HEK293 (cell line): ENCODE measurements at regions not wholly inside any gene's neighbourhood (a gene's known extent, or its start where the extent isn't known, plus 50 kb on each side); places are given as distances from the start of the nearest gene placed in this dataset.

Source experiments
- CTCF ChIA-PET: fragments of 350-600 bp; formaldehyde crosslinking; extraction: SDS; loops from one replicate; lab custom pipeline; 2021; ENCODE audit warnings: antibody characterized with exemption; lab: Yijun Ruan, JAX
- POLR2A ChIA-PET: fragments of 300-600 bp; formaldehyde crosslinking; extraction: SDS; loops from one replicate; lab custom pipeline; 2020; ENCODE audit warnings: antibody characterized with exemption, inconsistent platforms; lab: Yijun Ruan, JAX
- H3K27ac ChIP-seq: fragments of 200-500 bp; sonication (Bioruptor generic); 2 replicates; pipeline ENCODE4 v1.5.1; 2014; ENCODE audit warnings: low read depth, low read length, control low read depth, inconsistent platforms; ENCODE audit errors: extremely low read depth
- H3K36me3 ChIP-seq, 2 experiments: fragments of 200-500 bp in 1 of 2; sonication (Bioruptor generic) in 1 of 2; 1 replicate in 1 of 2; 2 replicates in 1 of 2; pipeline ENCODE4 v1.5.1; 2014 to 2017; ENCODE audit warnings: inconsistent platforms in 2 of 2, low read length in 2 of 2; ENCODE audit not compliant: control insufficient read depth in 2 of 2, insufficient read depth in 1 of 2
- H3K4me1 ChIP-seq: fragments of 200-500 bp; sonication (Bioruptor generic); 2 replicates; pipeline ENCODE4 v1.5.1; 2014; ENCODE audit warnings: mild to moderate bottlenecking, low read length, inconsistent platforms; ENCODE audit not compliant: control insufficient read depth, insufficient read depth
- H3K4me3 ChIP-seq: 2 replicates; pipeline ENCODE4 v1.5.1; 2011; ENCODE audit warnings: low read depth, mild to moderate bottlenecking, control low read depth, low read length, moderate library complexity
- H3K9me3 ChIP-seq: fragments of 200-500 bp; sonication (Bioruptor generic); 2 replicates; pipeline ENCODE4 v1.5.1; 2014; ENCODE audit warnings: low read depth, low read length, inconsistent platforms; ENCODE audit not compliant: control insufficient read depth, insufficient read depth
- BCL11B ChIP-seq: fragments of 450-650 bp; formaldehyde crosslinking; IDR thresholded peaks from 2 replicates; pipeline ENCODE4 v1.5.1; 2016; ENCODE audit warnings: low read depth, missing biosample characterization, missing genetic modification characterization
- PBX3 ChIP-seq: sonication (generic); formaldehyde crosslinking; IDR thresholded peaks from 2 replicates; pipeline ENCODE4 v1.8.1; 2022; ENCODE audit warnings: mild to moderate bottlenecking, moderate library complexity, missing genetic modification reagents
- ZBTB7A ChIP-seq: fragments of 450-650 bp; formaldehyde crosslinking; IDR thresholded peaks from 2 replicates; pipeline ENCODE4 v1.5.1; 2016; ENCODE audit warnings: low read depth, missing biosample characterization, missing genetic modification characterization
- ZFP3 ChIP-seq: fragments of 450-650 bp; formaldehyde crosslinking; IDR thresholded peaks from 2 replicates; pipeline ENCODE4 v1.5.1; 2016; ENCODE audit warnings: low read depth, missing biosample characterization, missing genetic modification characterization
- ZNF157 ChIP-seq: fragments of 450-650 bp; formaldehyde crosslinking; IDR thresholded peaks from 2 replicates; pipeline ENCODE4 v1.5.1; 2016; ENCODE audit warnings: missing biosample characterization, missing genetic modification characterization
- ZNF16 ChIP-seq: fragments of 450-650 bp; formaldehyde crosslinking; IDR thresholded peaks from 2 replicates; pipeline ENCODE4 v1.5.1; 2016; ENCODE audit warnings: low read depth, missing biosample characterization, missing genetic modification characterization
- ZNF174 ChIP-seq: fragments of 450-650 bp; formaldehyde crosslinking; IDR thresholded peaks from 2 replicates; pipeline ENCODE4 v1.5.0; 2017; ENCODE audit warnings: missing biosample characterization, mild to moderate bottlenecking, missing genetic modification characterization
- ZNF221 ChIP-seq: fragments of 450-650 bp; formaldehyde crosslinking; IDR thresholded peaks from 2 replicates; pipeline ENCODE4 v1.5.1; 2017; ENCODE audit warnings: missing biosample characterization, missing genetic modification characterization, borderline replicate concordance
- ZNF426 ChIP-seq: fragments of 450-650 bp; formaldehyde crosslinking; IDR thresholded peaks from 2 replicates; pipeline ENCODE4 v1.5.1; 2017; ENCODE audit warnings: missing biosample characterization, missing genetic modification characterization, mild to moderate bottlenecking, inconsistent platforms, moderate library complexity
- ZNF433 ChIP-seq: fragments of 450-650 bp; formaldehyde crosslinking; IDR thresholded peaks from 2 replicates; pipeline ENCODE4 v1.5.1; 2016; ENCODE audit warnings: missing biosample characterization, missing genetic modification characterization, low read depth
- ZNF768 ChIP-seq: fragments of 450-650 bp; formaldehyde crosslinking; IDR thresholded peaks from 2 replicates; pipeline ENCODE4 v1.5.1; 2018; ENCODE audit warnings: missing biosample characterization, mild to moderate bottlenecking, missing genetic modification characterization
- TF ChIP-seq, protein P1 (sequence below): fragments of 450-650 bp; formaldehyde crosslinking; IDR thresholded peaks from 2 replicates; pipeline ENCODE4 v1.5.1; 2016; ENCODE audit warnings: missing biosample characterization, missing genetic modification characterization
- TF ChIP-seq, protein P2 (sequence below): fragments of 450-650 bp; formaldehyde crosslinking; optimal IDR thresholded peaks from 2 replicates; pipeline ENCODE3; 2016; ENCODE audit warnings: missing biosample characterization, mild to moderate bottlenecking, missing genetic modification characterization
- TF ChIP-seq, protein P3 (sequence below): fragments of 450-650 bp; formaldehyde crosslinking; IDR thresholded peaks from 2 replicates; pipeline ENCODE4 v1.5.1; 2016; ENCODE audit warnings: missing biosample characterization, missing genetic modification characterization
- TF ChIP-seq, protein P4 (sequence below): fragments of 450-650 bp; formaldehyde crosslinking; IDR thresholded peaks from 2 replicates; pipeline ENCODE4 v1.5.1; 2017; ENCODE audit warnings: missing biosample characterization, missing genetic modification characterization
- TF ChIP-seq, protein P5 (sequence below): IDR thresholded peaks from 2 replicates; pipeline ENCODE4 v1.6.1; 2011; ENCODE audit warnings: mild to moderate bottlenecking, low read depth, low read length, borderline replicate concordance

DNA sequence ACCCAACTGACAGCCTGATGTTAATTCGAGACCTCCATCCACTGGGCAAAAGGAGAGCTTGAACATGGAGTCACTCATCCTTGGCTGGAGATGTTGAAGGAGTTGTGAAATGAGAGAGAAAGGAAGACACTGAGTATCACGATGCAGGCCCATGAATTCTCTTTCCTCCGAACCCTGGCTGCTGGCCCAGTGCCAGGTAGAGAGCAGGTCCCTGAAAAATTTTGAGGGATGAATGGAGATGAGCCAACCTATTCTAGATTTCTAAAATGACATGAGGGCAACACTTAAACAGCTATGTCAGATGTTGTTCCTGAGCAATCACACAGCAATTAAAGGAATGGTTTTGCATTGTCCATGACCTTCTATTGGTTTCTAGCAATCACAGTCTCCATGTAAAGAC, 355.1 kb upstream of the ZMIZ1 start:
- POLR2A ChIA-PET = interaction anchor here (0.7 kb wide), 1 partner anchor 640 kb away, joined by 4 read pairs; no protein-coding TSS in a partner anchor
- TF ChIP-seq ZNF157 (tag by site-specific recombination) (no peak), ZNF174 (tag by site-specific recombination) (no peak), BCL11B (tag by site-specific recombination) (no peak)
- TF ChIP-seq, all 188 proteins: peak for 0
- Histone ChIP-seq H3K27ac (no peak overlapping the region), H3K36me3 (no peaks in the 10 kb centered on the region), H3K4me1 (no peaks in the 10 kb centered on the region), H3K4me3 (no peak overlapping the region), H3K9me3 (no peaks in the 10 kb centered on the region)
- CTCF ChIA-PET = no interaction called here

DNA sequence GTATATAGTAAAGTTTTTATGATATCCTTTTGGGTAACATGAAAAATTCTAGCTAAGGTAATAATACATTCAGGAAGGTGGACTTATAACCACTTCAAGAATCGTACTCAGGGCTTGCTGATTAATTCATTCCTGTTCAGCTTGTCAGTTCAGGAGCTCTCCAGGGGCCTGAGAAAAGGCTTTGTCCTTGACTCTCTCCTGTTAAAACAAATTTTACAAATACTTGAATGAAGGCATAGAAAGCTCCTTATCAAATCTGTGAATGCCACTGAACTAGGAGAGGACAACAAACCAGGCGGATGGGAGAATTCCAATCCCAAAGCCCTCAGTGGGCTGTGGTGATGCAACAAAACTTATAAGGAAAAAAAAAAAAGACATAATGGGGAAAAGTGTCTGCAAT, 354.5 kb upstream of the ZMIZ1 start:
- TF ChIP-seq ZNF426 (tag by site-specific recombination) (no peak), PBX3 (CRISPR knock-in tag) (no peak), ZFP3 (tag by site-specific recombination) (no peak), ZBTB7A (tag by site-specific recombination) (no peak), ZNF768 (tag by site-specific recombination) (no peak), ZNF221 (tag by site-specific recombination) (no peak), ZNF16 (tag by site-specific recombination) (no peak), ZNF433 (no peak)
- TF ChIP-seq, protein P1, sequence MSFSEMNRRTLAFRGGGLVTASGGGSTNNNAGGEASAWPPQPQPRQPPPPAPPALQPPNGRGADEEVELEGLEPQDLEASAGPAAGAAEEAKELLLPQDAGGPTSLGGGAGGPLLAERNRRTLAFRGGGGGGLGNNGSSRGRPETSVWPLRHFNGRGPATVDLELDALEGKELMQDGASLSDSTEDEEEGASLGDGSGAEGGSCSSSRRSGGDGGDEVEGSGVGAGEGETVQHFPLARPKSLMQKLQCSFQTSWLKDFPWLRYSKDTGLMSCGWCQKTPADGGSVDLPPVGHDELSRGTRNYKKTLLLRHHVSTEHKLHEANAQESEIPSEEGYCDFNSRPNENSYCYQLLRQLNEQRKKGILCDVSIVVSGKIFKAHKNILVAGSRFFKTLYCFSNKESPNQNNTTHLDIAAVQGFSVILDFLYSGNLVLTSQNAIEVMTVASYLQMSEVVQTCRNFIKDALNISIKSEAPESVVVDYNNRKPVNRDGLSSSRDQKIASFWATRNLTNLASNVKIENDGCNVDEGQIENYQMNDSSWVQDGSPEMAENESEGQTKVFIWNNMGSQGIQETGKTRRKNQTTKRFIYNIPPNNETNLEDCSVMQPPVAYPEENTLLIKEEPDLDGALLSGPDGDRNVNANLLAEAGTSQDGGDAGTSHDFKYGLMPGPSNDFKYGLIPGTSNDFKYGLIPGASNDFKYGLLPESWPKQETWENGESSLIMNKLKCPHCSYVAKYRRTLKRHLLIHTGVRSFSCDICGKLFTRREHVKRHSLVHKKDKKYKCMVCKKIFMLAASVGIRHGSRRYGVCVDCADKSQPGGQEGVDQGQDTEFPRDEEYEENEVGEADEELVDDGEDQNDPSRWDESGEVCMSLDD (tag by site-specific recombination) = no peak
- TF ChIP-seq, protein P2, sequence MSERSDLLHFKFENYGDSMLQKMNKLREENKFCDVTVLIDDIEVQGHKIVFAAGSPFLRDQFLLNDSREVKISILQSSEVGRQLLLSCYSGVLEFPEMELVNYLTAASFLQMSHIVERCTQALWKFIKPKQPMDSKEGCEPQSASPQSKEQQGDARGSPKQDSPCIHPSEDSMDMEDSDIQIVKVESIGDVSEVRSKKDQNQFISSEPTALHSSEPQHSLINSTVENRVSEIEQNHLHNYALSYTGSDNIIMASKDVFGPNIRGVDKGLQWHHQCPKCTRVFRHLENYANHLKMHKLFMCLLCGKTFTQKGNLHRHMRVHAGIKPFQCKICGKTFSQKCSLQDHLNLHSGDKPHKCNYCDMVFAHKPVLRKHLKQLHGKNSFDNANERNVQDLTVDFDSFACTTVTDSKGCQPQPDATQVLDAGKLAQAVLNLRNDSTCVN = no peak
- TF ChIP-seq, protein P3, sequence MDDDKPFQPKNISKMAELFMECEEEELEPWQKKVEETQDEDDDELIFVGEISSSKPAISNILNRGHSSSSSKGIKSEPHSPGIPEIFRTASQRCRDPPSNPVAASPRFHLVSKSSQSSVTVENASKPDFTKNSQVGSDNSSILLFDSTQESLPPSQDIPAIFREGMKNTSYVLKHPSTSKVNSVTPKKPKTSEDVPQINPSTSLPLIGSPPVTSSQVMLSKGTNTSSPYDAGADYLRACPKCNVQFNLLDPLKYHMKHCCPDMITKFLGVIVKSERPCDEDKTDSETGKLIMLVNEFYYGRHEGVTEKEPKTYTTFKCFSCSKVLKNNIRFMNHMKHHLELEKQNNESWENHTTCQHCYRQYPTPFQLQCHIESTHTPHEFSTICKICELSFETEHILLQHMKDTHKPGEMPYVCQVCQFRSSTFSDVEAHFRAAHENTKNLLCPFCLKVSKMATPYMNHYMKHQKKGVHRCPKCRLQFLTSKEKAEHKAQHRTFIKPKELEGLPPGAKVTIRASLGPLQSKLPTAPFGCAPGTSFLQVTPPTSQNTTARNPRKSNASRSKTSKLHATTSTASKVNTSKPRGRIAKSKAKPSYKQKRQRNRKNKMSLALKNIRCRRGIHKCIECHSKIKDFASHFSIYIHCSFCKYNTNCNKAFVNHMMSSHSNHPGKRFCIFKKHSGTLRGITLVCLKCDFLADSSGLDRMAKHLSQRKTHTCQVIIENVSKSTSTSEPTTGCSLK (tag by site-specific recombination) = no peak
- TF ChIP-seq, protein P4, sequence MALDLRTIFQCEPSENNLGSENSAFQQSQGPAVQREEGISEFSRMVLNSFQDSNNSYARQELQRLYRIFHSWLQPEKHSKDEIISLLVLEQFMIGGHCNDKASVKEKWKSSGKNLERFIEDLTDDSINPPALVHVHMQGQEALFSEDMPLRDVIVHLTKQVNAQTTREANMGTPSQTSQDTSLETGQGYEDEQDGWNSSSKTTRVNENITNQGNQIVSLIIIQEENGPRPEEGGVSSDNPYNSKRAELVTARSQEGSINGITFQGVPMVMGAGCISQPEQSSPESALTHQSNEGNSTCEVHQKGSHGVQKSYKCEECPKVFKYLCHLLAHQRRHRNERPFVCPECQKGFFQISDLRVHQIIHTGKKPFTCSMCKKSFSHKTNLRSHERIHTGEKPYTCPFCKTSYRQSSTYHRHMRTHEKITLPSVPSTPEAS (tag by site-specific recombination) = no peak
- TF ChIP-seq, protein P5, sequence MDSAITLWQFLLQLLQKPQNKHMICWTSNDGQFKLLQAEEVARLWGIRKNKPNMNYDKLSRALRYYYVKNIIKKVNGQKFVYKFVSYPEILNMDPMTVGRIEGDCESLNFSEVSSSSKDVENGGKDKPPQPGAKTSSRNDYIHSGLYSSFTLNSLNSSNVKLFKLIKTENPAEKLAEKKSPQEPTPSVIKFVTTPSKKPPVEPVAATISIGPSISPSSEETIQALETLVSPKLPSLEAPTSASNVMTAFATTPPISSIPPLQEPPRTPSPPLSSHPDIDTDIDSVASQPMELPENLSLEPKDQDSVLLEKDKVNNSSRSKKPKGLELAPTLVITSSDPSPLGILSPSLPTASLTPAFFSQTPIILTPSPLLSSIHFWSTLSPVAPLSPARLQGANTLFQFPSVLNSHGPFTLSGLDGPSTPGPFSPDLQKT = no peak
- ChIA-PET CTCF (interaction anchor here (0.5 to 0.6 kb wide), 2 partner anchors 10 to 277 kb away, joined by 4 to 6 read pairs; no protein-coding TSS in a partner anchor), POLR2A (interaction anchor here (0.7 kb wide), 2 partner anchors 13 to 641 kb away, joined by 3 to 4 read pairs; no protein-coding TSS in a partner anchor)
- Histone ChIP-seq H3K9me3 (no peaks in the 10 kb centered on the region), H3K27ac (no peak overlapping the region), H3K4me3 (no peak overlapping the region), H3K36me3 (no peaks in the 10 kb centered on the region), H3K4me1 (no peaks in the 10 kb centered on the region)
